Skin epidermis (tissue), 12 donors: ENCODE measurements at regions not wholly inside any gene's neighbourhood (a gene's known extent, or its start where the extent isn't known, plus 50 kb on each side); places are given as distances from the start of the nearest gene placed in this dataset.
"Not testable (repeated sequence)": the region's sequence is repeated elsewhere in the genome, so short reads cannot be mapped to it uniquely, and the experiment has no call there.

Experiments used
- H3K27ac ChIP-seq, 21 experiments: fragments of 200-600 bp; sonication (generic) in 11 of 21; one replicate each; pipeline ENCODE4 v1.5.0; 2020; ENCODE audit warnings: mild to moderate bottlenecking in 3 of 21, inconsistent platforms in 2 of 21, moderate library complexity in 2 of 21
- H3K4me3 ChIP-seq, 7 experiments: fragments of 200-600 bp; sonication (generic) in 2 of 7; one replicate each; pipeline ENCODE4 v1.5.0; 2020; ENCODE audit warnings: inconsistent platforms in 2 of 7, mild to moderate bottlenecking in 2 of 7, moderate library complexity in 1 of 7

GRCh38 chr14:105944632-105945610, 418.5 kb downstream of the TMEM121 start:
- no peak overlapping the region for H3K4me3 ChIP-seq
- no peak overlapping the region for H3K27ac ChIP-seq

- H3K27ac ChIP-seq = no peak overlapping the region
These were observed 419.5 kb downstream of the TMEM121 start for GRCh38 chr14:105945896-105946295.

GRCh38 chr14:105947599-105947998, 421.2 kb downstream of the TMEM121 start:
- H3K4me3 ChIP-seq = no peak overlapping the region

More at GRCh38 chr14:105945896-105946295, 419.5 kb downstream of the TMEM121 start:
- H3K4me3 ChIP-seq = no peak overlapping the region

GRCh38 chr14:105948955-105949354, 422.6 kb downstream of the TMEM121 start:
- H3K27ac ChIP-seq, H3K4me3 ChIP-seq: not testable (repeated sequence)

More at GRCh38 chr14:105947599-105947998, 421.2 kb downstream of the TMEM121 start:
- no peak overlapping the region for H3K27ac ChIP-seq

GRCh38 chr14:105950364-105950892, 424.0 kb downstream of the TMEM121 start:
- H3K4me3 ChIP-seq, H3K27ac ChIP-seq: not testable (repeated sequence)

- H3K4me3 ChIP-seq = no peak overlapping the region
- H3K27ac ChIP-seq = no peak overlapping the region
These were observed 425.0 kb downstream of the TMEM121 start for GRCh38 chr14:105951399-105951798.

GRCh38 chr14:105952222-105952621, 425.8 kb downstream of the TMEM121 start:
- Histone ChIP-seq H3K27ac (no peak overlapping the region), H3K4me3 (no peak overlapping the region)

- H3K27ac ChIP-seq = no peak overlapping the region
- H3K4me3 ChIP-seq = no peak overlapping the region
These were observed 426.4 kb downstream of the TMEM121 start for GRCh38 chr14:105952826-105953225.

- H3K4me3 ChIP-seq, H3K27ac ChIP-seq: not testable (repeated sequence)
These were observed 435.2 kb downstream of the TMEM121 start for GRCh38 chr14:105961625-105962024.

GRCh38 chr14:105962532-105962931, 436.1 kb downstream of the TMEM121 start:
- Histone ChIP-seq H3K27ac (no peak overlapping the region), H3K4me3 (no peak overlapping the region)

GRCh38 chr14:105968291-105968690, 441.9 kb downstream of the TMEM121 start:
- peak overlapping the region in 1 of 21 experiments; percentile 23 for H3K27ac ChIP-seq
- H3K4me3 ChIP-seq = no peak overlapping the region

- H3K27ac ChIP-seq, H3K4me3 ChIP-seq: not testable (repeated sequence)
These were observed 442.6 kb downstream of the TMEM121 start for GRCh38 chr14:105969026-105969425.

- H3K27ac ChIP-seq, H3K4me3 ChIP-seq: not testable (repeated sequence)
These were observed 444.4 kb downstream of the TMEM121 start for GRCh38 chr14:105970821-105971220.

GRCh38 chr14:105971593-105972500, 445.5 kb downstream of the TMEM121 start:
- Histone ChIP-seq H3K4me3 (no peak overlapping the region), H3K27ac (no peak overlapping the region)

GRCh38 chr14:105974902-105975301, 448.5 kb downstream of the TMEM121 start:
- Histone ChIP-seq H3K4me3 (no peak overlapping the region), H3K27ac (no peak overlapping the region)

- Histone ChIP-seq H3K4me3 (no peak overlapping the region), H3K27ac (no peak overlapping the region)
These were observed 452.4 kb downstream of the TMEM121 start for GRCh38 chr14:105978618-105979295.

GRCh38 chr14:105979446-105979845, 453.1 kb downstream of the TMEM121 start:
- Histone ChIP-seq H3K27ac (no peak overlapping the region), H3K4me3 (no peak overlapping the region)

GRCh38 chr14:105980224-105980623, 453.8 kb downstream of the TMEM121 start:
- no peak overlapping the region for H3K4me3 ChIP-seq
- H3K27ac ChIP-seq = no peak overlapping the region

- not testable (repeated sequence) for H3K4me3 ChIP-seq
- H3K27ac ChIP-seq = peak overlapping the region in 2 of 21 experiments; percentile 29 to 40
These were observed 455.3 kb downstream of the TMEM121 start for GRCh38 chr14:105981517-105982302.
